ENCODE measurements at regions not wholly inside any gene's neighbourhood (a gene's known extent, or its start where the extent isn't known, plus 50 kb on each side); places are given as distances from the start of the nearest gene placed in this dataset.

DNA sequence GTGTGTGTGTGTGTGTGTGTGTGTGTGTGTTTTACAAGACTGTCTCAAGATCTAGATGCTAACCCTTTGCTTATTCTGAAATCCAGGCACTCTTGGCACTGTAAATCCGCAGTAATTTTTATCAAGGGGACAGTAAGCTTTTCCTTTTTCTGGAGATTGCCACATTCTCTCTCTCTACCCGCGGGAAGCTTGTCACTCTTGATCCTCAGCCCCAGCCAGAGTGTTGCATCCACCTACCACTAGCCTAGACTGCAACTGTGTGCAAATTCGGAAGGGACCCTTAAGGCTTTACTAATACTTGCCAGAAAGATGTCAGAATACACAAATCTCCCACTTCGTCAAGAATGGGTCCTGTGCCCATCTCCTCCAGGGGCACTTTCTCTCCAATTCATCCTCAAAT, 54.9 kb upstream of the EPB41L4A start (continued):
- TF ChIP-seq, protein P1, sequence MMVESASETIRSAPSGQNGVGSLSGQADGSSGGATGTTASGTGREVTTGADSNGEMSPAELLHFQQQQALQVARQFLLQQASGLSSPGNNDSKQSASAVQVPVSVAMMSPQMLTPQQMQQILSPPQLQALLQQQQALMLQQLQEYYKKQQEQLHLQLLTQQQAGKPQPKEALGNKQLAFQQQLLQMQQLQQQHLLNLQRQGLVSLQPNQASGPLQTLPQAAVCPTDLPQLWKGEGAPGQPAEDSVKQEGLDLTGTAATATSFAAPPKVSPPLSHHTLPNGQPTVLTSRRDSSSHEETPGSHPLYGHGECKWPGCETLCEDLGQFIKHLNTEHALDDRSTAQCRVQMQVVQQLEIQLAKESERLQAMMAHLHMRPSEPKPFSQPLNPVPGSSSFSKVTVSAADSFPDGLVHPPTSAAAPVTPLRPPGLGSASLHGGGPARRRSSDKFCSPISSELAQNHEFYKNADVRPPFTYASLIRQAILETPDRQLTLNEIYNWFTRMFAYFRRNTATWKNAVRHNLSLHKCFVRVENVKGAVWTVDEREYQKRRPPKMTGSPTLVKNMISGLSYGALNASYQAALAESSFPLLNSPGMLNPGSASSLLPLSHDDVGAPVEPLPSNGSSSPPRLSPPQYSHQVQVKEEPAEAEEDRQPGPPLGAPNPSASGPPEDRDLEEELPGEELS (CRISPR knock-in tag; IDR thresholded peaks at IDR 0.05; ENCODE audit: borderline replicate concordance): no peak

DNA sequence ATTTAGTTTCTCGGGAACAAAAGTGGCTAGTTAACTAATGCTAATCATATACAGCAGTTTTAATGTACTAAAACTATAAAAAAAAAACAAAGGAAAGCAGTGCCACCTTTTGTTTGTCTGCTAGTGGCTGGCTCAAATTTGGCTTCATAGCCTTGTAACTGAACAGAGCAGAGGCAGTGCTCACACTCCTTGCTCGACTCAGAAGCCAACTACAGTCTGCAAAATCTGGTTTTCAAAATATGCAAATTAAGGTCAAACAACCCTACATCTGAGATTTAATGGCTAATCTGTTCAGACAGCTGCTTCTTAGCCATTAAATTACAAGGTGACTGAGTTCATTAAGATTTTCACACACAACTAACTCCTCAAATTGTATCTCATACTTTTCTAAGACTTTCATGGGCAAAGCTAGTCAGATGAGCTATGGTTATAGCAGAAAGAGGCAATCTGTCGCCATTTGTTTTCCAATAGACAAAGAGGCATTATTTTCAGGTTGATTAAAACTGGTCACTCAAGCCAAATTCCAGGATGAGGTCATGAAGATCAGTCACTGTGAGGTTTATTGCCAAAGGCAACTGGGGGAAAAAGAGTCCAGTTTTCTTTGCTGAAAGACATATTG, 56.8 kb upstream of the EPB41L4A start:
- in situ Hi-C loops (cut with MboI): no loop called here
- POLR2A ChIA-PET: no interaction called here
- no TSS peak for BruUV-seq (replicated peaks)
- Histone ChIP-seq H3K4me1 (replicated peaks in 1 of 2; ENCODE audit: control insufficient read depth in 2 of 2, insufficient read depth in 2 of 2, low read length in 2 of 2) (no peaks in the 10 kb centered on the region), H2AFZ (ENCODE audit: low read depth, low read length) (no peak overlapping the region), H3K4me3 (no peak overlapping the region), H3K9me3 (replicated peaks; ENCODE audit: control insufficient read depth, insufficient read depth, low read depth, low read length) (no peaks in the 10 kb centered on the region), H3K79me2 (ENCODE audit: control insufficient read depth, insufficient read depth, low read length) (no peaks in the 10 kb centered on the region), H3K27ac (ENCODE audit: extremely low read depth, low read depth, low read length) (no peak overlapping the region), H3K27me3 (ENCODE audit: control insufficient read depth in 2 of 2, insufficient read depth in 2 of 2, low read length in 2 of 2) (peaks cover 4 to 5% of the 10 kb centered on the region in 2 experiments; a peak in 3 of 5 replicates), H3K9me1 (ENCODE audit: control insufficient read depth, insufficient read depth, low read length) (no peaks in the 10 kb centered on the region), H4K20me1 (replicated peaks; ENCODE audit: control insufficient read depth, insufficient read depth, low read length) (no peaks in the 10 kb centered on the region), H3K36me3 (ENCODE audit: control insufficient read depth, insufficient read depth, low read length) (no peaks in the 10 kb centered on the region), H3K9ac (ENCODE audit: insufficient read depth in 1 of 2, low read depth in 2 of 2, low read length in 2 of 2) (no peak overlapping the region), H3K4me2 (ENCODE audit: insufficient read depth, low read length) (no peak overlapping the region)
- no peak for DNase-seq (ENCODE audit: extremely low read depth in 1 of 4, low spot score in 3 of 4)
- intact Hi-C loops (cut with micrococcal nuclease): no loop called here
- FAIRE-seq: no peak
- CTCF ChIA-PET (ENCODE audit: low intra/inter-chr PET ratio): no interaction called here
- no peak for ATAC-seq
- 0% methylated on average over 3 of the region's 3 CpGs for WGBS (ENCODE audit: insufficient coverage, low coverage, missing lambda C conversion rate)
- TF ChIP-seq CREB1 (IDR thresholded peaks at IDR 0.05): no peak
- no peak for TF ChIP-seq CREB1 (CRISPR knock-in tag; IDR thresholded peaks at IDR 0.05)
- no peak for TF ChIP-seq GTF2A2 (tag; IDR thresholded peaks at IDR 0.05)
- TF ChIP-seq ZNF561 (CRISPR knock-in tag; conservative IDR thresholded peaks at IDR 0.05): no peak
- no peak for TF ChIP-seq NELFE (IDR thresholded peaks at IDR 0.05; ENCODE audit: insufficient read depth, insufficient read length)
- no peak for TF ChIP-seq ZNF408 (CRISPR knock-in tag; IDR thresholded peaks at IDR 0.05; ENCODE audit: low read depth)
- no peak for TF ChIP-seq RBM17 (IDR thresholded peaks at IDR 0.05; ENCODE audit: borderline replicate concordance, low read depth, low read length)
- TF ChIP-seq TOE1 (IDR thresholded peaks at IDR 0.05; ENCODE audit: borderline replicate concordance): no peak
- TF ChIP-seq TOE1 (CRISPR knock-in tag; IDR thresholded peaks at IDR 0.05; ENCODE audit: borderline replicate concordance, low read depth): no peak
- TF ChIP-seq ZNF444 (CRISPR knock-in tag; IDR thresholded peaks at IDR 0.05): no peak
- no peak for TF ChIP-seq BRD9 (IDR thresholded peaks at IDR 0.05; ENCODE audit: low read depth, partially characterized antibody)
- TF ChIP-seq BCLAF1 (IDR thresholded peaks at IDR 0.05; ENCODE audit: borderline replicate concordance in 1 of 2, control insufficient read depth in 1 of 2, low read depth in 2 of 2, low read length in 1 of 2): no peak
- TF ChIP-seq CREBBP (IDR thresholded peaks at IDR 0.05; ENCODE audit: low read depth, low read length): no peak
